Adrenal gland (tissue), 5 donors: ENCODE measurements at regions not wholly inside any gene's neighbourhood (a gene's known extent, or its start where the extent isn't known, plus 50 kb on each side); places are given as distances from the start of the nearest gene placed in this dataset.

Experiments used
- CTCF ChIP-seq, 6 experiments: fragments of 450-650 bp in 4 of 6; fragments of 200-600 bp in 2 of 6; sonication (generic) in 1 of 6; IDR thresholded peaks; 1 replicate in 5 of 6; 2 replicates in 1 of 6; pipeline versions ENCODE4 v1.5.1 to v1.8.0; 2016 to 2021; ENCODE audit warnings: antibody characterized with exemption in 6 of 6, mild to moderate bottlenecking in 2 of 6, moderate library complexity in 1 of 6
- POLR2A ChIP-seq, 2 donors: fragments of 450-650 bp; IDR thresholded peaks; one replicate each; pipeline ENCODE4 v1.6.1; 2017; ENCODE audit warnings: antibody characterized with exemption in 2 of 2, mild to moderate bottlenecking in 2 of 2, moderate library complexity in 1 of 2
- donor health status: DM: no; HTN: no; CAD: no.

GRCh38 chr20:40449144-40449690, 239.8 kb downstream of the MAFB start:
- TF ChIP-seq CTCF (IDR thresholded peaks at IDR 0.05) (no peak), POLR2A (IDR thresholded peaks at IDR 0.05) (no peak)
